Type B pancreatic cell (in vitro differentiated cells): ENCODE measurements at regions not wholly inside any gene's neighbourhood (a gene's known extent, or its start where the extent isn't known, plus 50 kb on each side); places are given as distances from the start of the nearest gene placed in this dataset.

Source experiments
- DNase-seq: peaks from one replicate; pipeline ENCODE4 v3.0.0; 2021; ENCODE audit warnings: mixed read lengths; ENCODE audit not compliant: unreplicated experiment; ENCODE audit errors: extremely low spot score
- H3K27ac Mint-ChIP-seq: 2 replicates; pipeline ENCODE4 v1.8.0; 2021; ENCODE audit warnings: mild to moderate bottlenecking, mixed read lengths
- H3K27me3 Mint-ChIP-seq: 2 replicates; pipeline ENCODE4 v1.8.0; 2021; ENCODE audit warnings: mixed read lengths
- H3K36me3 Mint-ChIP-seq: 2 replicates; pipeline ENCODE4 v1.8.0; 2021; ENCODE audit warnings: mixed read lengths
- H3K4me1 Mint-ChIP-seq: one replicate; pipeline ENCODE4 v1.8.0; 2021; ENCODE audit warnings: mixed read lengths; ENCODE audit not compliant: unreplicated experiment
- H3K4me3 Mint-ChIP-seq: 2 replicates; pipeline ENCODE4 v1.8.0; 2021; ENCODE audit warnings: mild to moderate bottlenecking, mixed read lengths
- H3K9me3 Mint-ChIP-seq: 2 replicates; pipeline ENCODE4 v1.8.0; 2021; ENCODE audit warnings: mixed read lengths
- CTCF ChIP-seq: fragments of 200-600 bp; sonication (generic); conservative IDR thresholded peaks from 2 replicates; pipeline ENCODE4 v1.5.0; 2021; ENCODE audit warnings: antibody characterized with exemption, mild to moderate bottlenecking

DNA sequence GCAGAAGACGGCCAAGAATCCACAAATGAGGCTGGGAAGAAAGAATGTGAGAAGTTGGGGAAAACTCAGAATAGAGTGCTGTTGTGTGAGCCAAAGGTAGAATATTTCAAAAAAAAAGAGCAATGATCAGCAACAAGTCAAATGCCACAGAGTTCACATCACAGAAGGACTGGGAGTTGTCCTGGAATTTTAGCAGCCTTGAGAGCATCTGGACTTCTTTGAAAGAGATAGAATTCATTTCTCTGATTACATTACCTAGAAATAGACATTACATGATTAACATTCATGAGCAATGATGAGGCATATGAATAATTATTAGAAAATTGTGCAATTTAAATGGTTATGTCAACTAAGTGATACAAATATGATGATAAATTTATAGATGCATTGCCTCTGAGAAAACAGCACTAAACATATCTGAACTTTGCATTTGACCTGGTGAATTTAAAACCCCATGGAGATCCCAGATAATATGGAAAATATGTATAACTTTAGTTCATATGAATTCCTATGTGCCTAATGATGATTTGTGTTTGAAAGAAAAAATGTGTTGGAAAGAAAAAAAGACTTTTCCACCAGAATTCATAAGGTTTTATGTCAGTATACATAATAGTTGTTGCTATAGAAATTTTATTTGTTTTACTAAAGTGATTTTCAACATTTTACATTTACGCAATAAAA is 186.2 kb downstream of the POSTN start:
- Mint-ChIP-seq H3K4me3 (no peak overlapping the region), H3K27me3 (no peaks in the 10 kb centered on the region), H3K27ac (no peak overlapping the region), H3K4me1 (no peaks in the 10 kb centered on the region), H3K9me3 (no peaks in the 10 kb centered on the region), H3K36me3 (no peaks in the 10 kb centered on the region)
- no peak for TF ChIP-seq CTCF
- DNase-seq = no peak

DNA sequence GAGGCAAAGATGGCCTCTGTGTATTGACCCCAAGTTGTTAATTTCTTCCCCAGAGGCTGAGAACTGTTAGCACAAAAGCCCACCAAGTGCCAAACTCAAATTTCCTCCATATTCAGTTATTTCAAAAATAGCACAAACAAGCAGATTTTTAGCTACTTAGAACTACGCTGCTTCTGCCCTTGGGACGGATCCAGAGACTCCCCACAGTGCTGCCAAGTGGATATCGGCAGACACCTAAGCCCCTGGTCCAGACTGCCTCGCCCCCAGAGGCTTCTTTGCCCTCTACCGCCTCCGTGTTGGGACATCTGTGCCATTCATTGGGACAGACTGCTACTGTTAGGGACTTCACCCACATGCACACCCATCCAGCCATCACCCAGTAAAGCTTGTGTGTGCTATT is 188.3 kb downstream of the POSTN start:
- no peak for DNase-seq
- no peak overlapping the region for H3K27ac Mint-ChIP-seq

DNA sequence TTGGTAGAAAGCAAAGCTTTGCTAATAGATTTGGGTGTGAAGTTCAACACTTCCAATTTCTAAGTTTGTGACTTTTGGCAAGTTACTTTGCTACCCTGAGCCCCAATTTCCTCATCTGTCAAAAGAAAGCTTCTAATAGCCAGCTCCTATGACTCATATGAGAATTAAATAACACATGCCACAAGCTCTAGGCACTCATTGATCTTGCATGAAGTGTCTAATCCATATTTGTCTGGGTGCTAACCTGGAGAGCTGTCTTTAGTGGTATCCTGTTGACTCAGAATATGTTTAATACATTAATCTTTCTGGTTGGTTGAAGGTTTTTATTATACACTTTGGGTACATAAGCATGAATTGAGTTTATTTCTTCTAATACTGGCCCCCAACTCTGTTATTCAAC is 188.8 kb downstream of the POSTN start:
- Mint-ChIP-seq H3K27ac (no peak overlapping the region), H3K4me1 (no peaks in the 10 kb centered on the region), H3K9me3 (peaks cover 4% of the 10 kb centered on the region), H3K4me3 (no peak overlapping the region), H3K27me3 (no peaks in the 10 kb centered on the region), H3K36me3 (no peaks in the 10 kb centered on the region)
- no peak for DNase-seq
- no peak for TF ChIP-seq CTCF

More for the DNA sequence above, 188.3 kb downstream of the POSTN start:
- H3K36me3 Mint-ChIP-seq = no peaks in the 10 kb centered on the region
- no peaks in the 10 kb centered on the region for H3K27me3 Mint-ChIP-seq
- H3K4me3 Mint-ChIP-seq = no peak overlapping the region
- TF ChIP-seq CTCF = no peak
- H3K9me3 Mint-ChIP-seq = peaks cover 4% of the 10 kb centered on the region
- no peaks in the 10 kb centered on the region for H3K4me1 Mint-ChIP-seq

DNA sequence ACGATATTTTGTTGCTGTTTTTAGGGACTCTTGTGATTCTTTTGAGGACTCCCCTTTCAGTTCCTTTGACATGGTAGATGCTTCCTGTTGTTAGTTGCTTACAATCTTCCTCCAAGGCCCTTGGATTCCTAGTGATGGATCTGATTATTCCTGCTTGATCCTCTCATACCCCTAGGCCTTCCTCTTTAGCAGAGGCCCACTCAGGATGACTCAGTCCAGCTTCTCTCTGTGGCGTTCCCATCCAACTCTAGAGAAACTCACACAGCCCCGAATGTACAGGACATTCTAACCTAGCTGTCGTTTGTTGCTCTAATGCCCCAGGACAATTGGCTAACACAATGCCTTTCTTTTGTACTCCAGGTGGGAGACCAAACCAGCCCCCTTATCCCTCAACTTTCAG is 191.4 kb downstream of the POSTN start:
- Mint-ChIP-seq H3K4me3 (no peak overlapping the region), H3K27me3 (no peaks in the 10 kb centered on the region), H3K9me3 (peaks cover 5% of the 10 kb centered on the region), H3K27ac (no peak overlapping the region), H3K36me3 (no peaks in the 10 kb centered on the region), H3K4me1 (no peaks in the 10 kb centered on the region)
- DNase-seq = no peak
- no peak for TF ChIP-seq CTCF

DNA sequence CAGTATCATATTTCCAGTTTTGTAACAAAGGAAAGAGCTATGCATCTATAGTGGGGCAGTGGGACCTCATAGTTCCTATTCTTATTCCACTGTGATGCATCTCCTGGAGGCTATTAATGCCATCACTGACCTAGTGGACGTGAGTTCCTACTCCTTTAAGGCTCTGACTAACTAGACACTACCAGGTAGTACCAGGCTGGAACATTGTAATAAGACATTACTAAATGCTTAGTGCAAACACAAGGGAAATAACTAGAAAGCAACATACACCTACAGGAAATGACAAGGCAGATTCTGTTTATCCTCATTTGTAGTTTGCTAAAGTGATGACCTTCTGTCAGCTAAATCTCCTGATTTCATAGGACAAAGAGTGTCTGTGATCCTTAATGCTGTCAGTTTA is 192.5 kb downstream of the POSTN start:
- Mint-ChIP-seq H3K27ac (no peak overlapping the region), H3K4me3 (no peak overlapping the region), H3K36me3 (no peaks in the 10 kb centered on the region), H3K27me3 (no peaks in the 10 kb centered on the region), H3K9me3 (peaks cover 12% of the 10 kb centered on the region), H3K4me1 (no peaks in the 10 kb centered on the region)
- DNase-seq = no peak
- no peak for TF ChIP-seq CTCF
